ENCODE measurements at regions not wholly inside any gene's neighbourhood (a gene's known extent, or its start where the extent isn't known, plus 50 kb on each side); places are given as distances from the start of the nearest gene placed in this dataset.

DNA sequence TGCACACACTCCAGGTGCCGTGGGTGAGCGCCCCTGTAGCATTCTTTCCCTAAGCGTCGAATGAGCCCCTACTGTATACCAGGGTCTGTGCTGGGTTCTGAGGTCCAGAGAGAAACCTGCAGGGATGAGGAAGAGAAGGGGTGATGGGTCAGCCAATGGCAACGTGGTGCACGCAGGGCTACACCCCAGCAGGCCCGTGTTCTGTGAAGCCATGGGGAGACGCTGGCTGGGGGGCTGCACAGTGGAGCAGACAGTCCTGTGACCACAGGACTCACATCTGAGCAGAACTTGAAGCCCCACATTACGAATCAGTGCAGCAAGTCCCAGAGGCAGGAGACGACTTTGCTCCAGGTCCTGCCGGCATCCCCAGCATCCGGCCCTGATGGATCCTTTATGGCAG is 1481.4 kb downstream of the BRD1 start:
- no peak for DNase-seq

DNA sequence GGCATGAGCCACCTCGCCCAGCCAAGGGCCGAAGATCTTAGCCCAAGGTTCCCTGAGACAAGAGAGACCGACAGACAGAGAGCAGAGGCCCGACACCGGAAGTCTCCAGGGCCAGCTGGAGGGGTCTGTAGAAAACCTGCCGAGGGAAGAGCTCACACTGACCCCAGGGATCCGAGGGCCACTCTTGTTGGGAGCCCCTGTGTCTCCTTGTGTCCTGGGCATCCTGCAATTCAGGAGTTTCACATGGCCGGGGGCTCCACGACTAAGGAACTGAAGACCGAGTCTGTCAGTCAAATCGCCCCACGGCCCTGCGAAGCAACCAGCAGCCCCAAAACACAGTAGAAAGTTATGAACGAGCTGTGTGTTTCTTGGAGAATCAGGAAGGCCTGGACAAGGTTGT is 1482.0 kb downstream of the BRD1 start:
- DNase-seq: no peak

DNA sequence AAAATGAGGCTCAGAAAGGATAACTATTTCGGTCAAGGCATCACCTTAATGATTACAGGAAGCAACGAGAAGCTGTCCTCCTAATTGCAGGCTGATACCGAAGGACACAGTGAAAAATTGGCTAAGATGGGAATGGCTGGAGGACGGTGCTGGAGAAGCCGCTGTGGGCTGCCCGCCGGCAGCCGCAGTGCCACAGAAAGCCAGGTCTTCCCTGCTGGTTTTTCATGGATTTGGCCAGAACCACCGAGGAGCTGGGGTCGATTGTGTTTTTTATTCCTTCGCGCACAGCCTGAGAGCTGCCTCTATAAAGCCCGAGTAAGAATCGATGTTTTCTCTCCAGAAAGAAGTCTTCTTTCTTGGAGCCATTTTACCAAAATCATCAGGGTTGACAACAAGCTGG is 1484.2 kb downstream of the BRD1 start:
- DNase-seq: no peak

- DNase-seq: no peak
These were observed 1484.9 kb downstream of the BRD1 start for GRCh38 chr22:48342732-48343131.

GRCh38 chr22:48342016-48342415 is 1485.7 kb downstream of the BRD1 start:
- no peak for DNase-seq

- peak in 2 of 56 donors; percentile 18 to 40 for DNase-seq
These were observed 1486.7 kb downstream of the BRD1 start for GRCh38 chr22:48340727-48341709.

DNA sequence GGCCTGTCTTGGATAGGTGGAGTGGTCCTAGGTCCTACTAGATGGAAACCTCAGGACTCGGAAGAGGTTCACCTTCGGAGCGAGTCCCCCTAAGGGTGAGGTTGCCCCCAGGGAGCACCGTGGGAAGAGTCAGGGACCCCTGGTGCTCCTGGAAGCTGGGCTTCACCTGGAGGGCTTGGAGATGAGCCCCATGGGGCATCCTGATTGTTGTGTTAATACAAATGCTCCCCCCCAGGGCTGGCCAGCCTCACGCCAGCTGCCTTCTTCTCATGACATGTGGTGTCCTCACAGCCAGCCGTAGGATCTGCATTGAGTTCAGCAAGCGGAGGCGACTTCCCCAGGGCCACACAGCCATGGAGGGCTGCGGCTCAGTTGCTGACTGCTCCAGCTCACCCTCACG is 1487.5 kb downstream of the BRD1 start:
- no peak for DNase-seq

DNA sequence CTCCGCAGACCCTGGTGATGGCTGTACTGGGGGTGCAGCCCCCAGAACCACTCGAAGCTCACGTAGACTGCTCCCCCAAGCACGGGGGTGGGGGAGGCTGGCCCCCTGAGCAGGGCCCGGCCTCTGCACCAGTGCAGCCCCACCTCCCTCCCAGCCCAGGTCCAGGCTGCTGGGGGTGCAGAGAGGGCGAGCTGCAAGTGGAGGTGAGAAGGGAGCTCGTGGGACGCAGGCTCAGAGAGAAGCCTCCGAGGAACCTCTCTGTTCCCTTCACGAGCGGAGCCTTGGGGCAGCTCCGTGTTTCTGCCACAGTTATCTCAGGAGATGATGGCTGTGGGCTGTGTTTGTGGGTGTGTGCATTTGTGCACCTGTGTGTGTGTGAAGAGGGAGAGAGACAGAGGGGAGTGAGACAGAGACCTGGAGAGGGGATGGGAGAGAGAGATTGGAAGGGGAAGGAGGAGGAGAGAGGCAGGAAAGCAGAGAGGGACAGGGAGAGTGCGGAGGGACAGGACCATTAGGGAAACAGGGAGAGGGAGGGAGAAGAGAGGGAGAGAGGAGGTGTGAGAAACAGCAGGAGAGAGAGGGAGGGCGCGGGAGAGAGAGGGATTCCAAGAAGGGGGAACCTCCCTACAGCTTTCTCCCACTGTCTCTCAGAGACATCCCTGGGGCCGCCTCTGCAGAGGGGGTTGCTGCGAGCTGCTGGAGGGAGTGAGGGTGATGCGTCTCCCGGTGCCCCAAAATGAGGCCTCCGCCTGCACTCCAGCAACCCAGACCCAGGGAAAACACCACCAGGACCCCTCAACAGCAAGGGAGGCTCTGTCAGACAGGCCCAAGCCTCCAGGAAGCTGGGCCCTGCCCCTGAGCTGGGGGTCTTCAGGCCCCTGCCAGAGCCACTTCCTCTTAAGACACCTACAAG is 1488.6 kb downstream of the BRD1 start:
- peak in 5 of 56 donors; percentile 7 to 22 (median 18) for DNase-seq

- DNase-seq: no peak
These were observed 1489.5 kb downstream of the BRD1 start for GRCh38 chr22:48337957-48338792.

DNA sequence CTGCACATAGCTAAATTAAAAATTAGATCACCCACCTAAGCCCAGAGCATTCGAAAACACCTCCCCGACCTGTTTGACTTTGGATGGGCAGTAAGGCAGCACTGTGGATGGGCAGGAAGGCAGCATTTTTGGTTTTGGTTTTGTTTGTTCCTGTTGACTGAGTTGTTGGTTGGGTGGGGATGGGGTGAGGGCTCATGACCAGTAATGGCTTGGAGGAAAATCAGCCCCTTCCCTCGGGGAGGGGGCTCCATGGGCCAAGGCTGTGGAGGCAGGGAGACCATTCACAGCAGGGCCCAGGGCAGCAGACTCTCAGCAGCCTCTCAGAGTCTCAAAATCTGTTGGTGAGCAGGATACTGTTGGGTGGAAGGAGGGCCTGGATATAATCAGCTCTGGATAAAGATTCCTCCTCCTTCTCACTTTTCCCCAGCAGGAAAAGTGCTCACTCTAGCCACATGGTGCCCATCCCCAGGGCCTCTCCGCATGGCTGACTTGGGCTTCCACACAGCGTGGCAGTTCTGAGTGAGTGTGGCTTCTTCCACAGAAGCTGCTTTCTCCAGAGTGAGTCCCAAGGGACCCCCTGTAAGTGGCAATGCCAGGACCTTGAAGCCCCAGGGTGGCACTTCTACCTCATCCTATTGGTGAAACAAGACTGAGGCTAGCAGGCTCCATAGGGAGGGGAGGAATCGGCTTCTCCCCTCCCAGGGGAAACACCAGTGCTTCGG is 1491.2 kb downstream of the BRD1 start:
- DNase-seq: no peak

- DNase-seq: no peak
These were observed 1492.1 kb downstream of the BRD1 start for GRCh38 chr22:48335442-48336139.

DNA sequence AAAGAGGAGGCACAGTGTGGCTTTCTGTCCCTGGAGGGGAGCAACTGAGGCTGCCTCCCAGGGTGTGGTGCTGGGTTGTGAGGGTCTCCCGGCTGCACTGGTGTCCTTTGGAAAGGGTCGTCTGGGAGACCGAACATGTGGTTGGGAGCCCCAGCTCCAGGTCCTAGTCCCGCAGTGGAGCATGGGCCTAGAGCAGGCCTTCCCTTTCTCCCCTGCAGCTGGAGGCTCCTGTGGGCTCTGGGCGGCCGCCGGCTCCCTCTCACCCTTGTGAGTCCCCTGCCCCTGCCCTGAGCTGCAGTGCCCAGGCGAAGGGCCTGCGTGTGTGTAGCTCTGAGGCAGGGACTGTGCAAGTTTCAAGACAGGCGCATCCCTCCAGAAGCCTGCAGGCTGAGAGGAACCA is 1492.7 kb downstream of the BRD1 start:
- DNase-seq: no peak

DNA sequence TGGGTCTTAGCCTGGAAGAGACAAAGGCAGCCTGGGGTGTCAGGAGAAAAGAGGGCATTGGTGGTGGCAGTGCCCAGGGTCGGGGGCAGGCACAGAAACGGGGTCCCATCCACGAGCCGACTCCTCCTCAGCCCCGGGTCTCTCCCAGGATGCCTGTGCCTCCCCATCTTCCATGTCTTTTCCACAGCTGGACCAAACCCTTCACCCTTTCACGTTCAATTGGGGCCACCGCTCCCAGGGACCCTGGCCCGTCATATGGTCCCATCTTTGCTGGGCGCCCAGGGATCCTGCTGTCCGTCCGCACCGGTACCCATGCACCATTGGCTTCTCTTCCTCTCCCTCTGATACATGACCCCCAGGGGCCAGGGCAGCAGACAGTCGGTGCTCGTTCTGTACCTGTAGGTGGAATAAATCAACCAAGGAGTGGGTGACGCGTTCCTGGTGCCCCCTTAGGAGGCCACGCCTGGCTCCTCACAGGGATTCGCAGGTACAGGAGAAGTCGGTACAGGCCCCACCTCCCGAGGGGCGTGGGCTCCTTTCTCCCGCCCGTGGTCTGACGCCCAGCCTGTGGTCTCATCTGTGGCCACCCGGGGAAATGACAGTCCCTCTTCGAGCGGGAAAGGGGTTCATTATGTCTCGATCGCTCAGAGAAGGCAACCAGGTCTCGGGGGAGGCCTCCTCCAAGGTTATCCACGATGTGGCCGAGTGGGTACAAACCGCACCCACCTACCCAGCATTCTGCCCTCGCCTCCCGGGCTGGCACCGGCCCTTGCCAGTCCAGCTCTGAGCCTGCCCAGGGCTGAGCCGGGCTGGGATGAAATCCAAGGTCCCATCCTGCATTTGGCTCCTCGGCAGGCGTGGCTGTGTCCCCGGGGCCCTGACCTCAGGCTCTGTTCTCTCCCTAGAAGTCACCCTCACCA is 1493.6 kb downstream of the BRD1 start:
- peak in 4 of 56 donors; percentile 4 to 20 (median 14) for DNase-seq

- peak in 17 of 56 donors; percentile 7 to 64 (median 35) for DNase-seq
These were observed 1494.3 kb downstream of the BRD1 start for GRCh38 chr22:48333323-48333763.

GRCh38 chr22:48332438-48333322 is 1495.0 kb downstream of the BRD1 start:
- DNase-seq: peak in 2 of 56 donors; percentile 37 to 53

GRCh38 chr22:48331691-48332220 is 1495.9 kb downstream of the BRD1 start:
- DNase-seq: no peak

DNA sequence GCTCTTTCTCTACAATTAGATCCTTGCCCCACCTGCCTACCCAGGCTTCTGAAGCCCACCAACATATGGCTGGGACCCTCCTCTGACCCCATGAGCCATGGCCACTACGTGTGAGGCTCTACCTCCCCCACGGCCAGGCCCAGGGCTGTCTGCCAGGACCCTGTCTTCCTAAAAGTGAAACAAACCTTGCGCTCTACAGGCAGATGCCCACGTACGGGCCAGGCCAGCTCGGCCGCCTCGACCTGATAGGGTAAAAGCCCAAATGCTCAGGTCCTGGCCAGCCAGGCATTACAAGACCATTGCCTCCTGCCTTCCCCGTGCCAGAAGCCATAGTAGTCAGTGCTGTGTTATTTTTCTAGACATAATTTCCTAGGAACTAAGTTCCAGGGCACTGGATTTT is 1496.4 kb downstream of the BRD1 start:
- no peak for DNase-seq
